ENCODE measurements at regions not wholly inside any gene's neighbourhood (a gene's known extent, or its start where the extent isn't known, plus 50 kb on each side); places are given as distances from the start of the nearest gene placed in this dataset.

- no peak for DNase-seq
Measured at GRCh38 chr5:155867522-155868088, 459.4 kb upstream of the SGCD start.

- DNase-seq = no peak
Measured at GRCh38 chr5:155870636-155871035, 456.3 kb upstream of the SGCD start.

DNA sequence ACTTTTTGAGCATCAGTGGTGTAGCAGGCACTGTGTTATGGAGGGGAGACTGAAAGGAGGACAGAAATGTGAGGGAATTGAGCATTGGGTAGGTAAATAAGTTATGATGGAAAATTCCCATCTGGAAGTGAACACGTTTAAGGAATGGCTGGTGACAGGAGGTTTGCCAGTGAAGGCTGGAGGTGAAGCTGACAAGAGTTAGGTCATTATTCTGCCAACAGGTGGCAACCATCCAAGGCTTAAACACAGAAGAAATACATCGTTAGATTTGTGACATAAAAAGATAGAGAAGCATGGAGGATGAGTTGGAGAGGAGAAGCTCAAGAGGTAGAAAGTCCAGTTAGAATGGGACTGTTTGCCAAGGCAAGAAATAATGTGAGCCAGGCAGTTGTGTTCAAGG, 455.3 kb upstream of the SGCD start:
- DNase-seq = no peak

DNA sequence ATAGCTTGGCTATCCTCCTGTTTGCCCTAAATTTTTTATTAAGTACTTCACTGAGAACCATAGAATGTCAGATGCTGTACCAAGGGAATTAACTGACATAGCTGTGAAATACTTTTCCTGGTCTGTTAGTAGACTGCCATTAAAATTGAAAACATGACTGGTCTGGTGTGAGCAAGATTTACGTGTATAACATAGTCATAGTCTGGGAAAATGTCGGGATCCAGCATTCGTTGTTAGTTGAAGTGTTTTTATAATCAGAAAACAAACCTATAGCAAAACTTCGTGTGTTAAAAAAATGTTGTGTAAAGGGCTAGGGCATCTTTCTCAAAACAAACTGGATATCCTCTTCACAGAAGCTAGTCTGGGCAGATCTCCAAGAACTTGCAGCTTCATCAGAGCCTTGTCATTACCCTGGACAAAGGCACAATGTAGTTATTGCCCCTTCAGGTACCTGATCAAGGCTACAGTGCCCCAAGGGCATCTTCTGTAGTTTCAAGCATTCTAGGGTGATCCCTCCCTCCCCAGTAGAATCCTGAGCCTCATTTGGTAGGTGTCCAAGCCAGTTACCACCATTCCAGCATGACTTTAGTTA, 454.2 kb upstream of the SGCD start:
- DNase-seq = no peak

GRCh38 chr5:155878991-155879575, 447.9 kb upstream of the SGCD start:
- no peak for DNase-seq

DNA sequence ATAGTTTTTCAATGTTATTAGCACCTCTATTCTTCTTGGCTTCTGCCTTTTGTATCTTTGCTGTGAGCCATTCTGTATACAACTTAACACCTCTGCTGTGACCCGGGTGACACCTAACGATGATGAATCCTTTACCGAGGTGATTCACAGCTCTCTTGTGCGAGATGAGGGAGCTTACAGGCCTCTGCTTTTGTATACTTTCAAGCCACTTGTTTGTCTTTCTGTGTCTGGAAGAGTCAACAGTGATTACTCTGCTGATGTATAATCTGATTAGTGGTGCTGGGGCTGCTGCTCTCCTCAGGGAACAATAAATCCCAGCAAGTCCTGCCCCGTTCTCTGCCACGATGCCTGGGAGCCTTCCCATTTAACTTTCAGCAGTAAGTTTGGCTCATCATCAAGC, 442.9 kb upstream of the SGCD start:
- DNase-seq = peak; percentile 95

- DNase-seq = no peak
Measured at GRCh38 chr5:155885199-155885598, 441.8 kb upstream of the SGCD start.

DNA sequence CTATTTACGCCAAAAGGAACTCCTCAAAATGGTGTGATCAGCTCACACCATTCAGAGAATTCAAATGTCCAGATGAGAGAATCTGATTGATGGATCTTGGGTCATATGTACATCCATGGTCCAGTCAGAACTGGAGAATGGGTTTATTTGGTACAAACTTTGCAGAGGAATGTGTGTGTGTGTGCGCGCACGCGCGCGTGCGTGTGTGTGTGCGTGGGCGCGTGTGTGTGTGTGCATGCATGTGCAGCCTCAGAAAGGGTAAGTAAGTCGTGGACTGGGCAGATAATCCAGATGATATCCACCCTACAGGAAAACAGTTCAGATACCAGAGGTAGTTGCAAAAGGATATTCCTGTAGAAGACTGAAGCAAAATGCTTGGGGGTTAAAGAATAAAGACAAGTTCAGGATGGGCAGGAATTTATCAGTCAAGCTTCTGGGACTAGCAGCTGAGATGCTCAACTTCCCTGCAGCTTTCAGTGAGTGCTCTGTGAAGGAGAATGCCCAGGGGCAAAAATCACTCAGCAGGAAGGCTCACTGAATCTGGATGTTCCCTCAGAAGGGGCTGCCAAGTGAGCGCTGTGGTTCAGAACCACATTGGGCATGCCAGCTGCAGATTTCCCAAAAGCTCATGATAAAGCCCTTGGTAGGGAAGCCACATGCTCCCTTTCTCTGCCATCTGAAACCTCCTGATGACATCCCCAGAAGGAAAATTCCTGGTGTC, 440.5 kb upstream of the SGCD start:
- no peak for DNase-seq

- no peak for DNase-seq
Measured at GRCh38 chr5:155895484-155895883, 431.5 kb upstream of the SGCD start.

DNA sequence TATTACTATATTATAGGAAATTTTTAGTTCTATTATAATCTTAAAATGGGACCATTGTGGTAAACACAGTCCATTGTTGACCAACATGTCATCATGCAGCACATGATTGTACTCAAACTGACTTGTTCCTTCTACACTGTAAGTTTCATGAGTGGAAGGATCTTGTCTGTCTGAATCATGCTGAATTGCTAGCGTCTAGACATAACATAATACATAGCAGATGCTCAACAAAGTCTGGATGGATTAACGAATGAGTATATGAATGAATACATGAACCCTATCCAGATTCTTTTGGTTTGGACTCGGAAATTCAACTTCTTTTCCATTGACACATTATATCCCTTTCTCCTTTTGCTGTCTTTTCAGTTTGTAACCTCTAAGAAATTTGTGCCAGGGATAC, 429.2 kb upstream of the SGCD start:
- no peak for DNase-seq

DNA sequence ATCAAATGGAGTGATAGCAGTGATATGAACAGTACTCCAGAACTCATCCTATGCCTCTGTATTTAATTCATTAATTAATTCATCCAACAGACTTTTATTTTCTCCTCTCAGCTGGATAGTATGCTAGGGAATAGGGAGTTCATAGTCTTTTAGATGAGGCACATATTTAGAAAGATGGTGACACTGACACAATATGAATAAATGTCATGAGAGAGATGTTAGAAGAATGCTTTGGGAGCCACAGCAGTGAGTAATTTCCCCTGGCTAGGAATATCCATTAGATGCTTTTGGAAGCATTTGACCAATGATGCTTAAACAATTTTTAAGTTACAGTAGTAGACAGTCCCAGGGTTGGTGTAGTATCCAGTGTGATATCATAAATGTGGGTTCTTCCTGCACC, 428.7 kb upstream of the SGCD start:
- no peak for DNase-seq

- no peak for DNase-seq
Measured at GRCh38 chr5:155903791-155904190, 423.2 kb upstream of the SGCD start.

DNA sequence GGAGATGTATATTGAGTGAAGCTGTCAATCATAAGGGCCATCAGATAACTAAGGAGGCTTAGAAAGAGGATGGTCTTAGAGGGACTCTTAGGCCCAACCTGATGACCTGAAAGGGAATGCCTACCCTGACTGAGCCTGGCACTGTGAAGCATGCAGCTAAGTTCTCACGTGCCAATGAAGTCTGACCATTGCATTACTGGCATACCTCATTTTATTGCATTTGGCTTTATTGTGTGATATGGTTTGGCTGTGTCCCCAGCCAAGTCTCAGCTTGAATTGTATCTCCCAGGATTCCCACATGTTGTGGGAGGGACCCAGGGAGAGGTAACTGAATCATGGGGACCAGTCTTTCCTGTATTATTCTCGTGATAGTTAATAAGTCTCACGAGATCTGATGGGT, 421.6 kb upstream of the SGCD start:
- no peak for DNase-seq

GRCh38 chr5:155906046-155906445, 420.9 kb upstream of the SGCD start:
- DNase-seq = peak; percentile 31

- DNase-seq = no peak
Measured at GRCh38 chr5:155908543-155908942, 418.4 kb upstream of the SGCD start.

DNA sequence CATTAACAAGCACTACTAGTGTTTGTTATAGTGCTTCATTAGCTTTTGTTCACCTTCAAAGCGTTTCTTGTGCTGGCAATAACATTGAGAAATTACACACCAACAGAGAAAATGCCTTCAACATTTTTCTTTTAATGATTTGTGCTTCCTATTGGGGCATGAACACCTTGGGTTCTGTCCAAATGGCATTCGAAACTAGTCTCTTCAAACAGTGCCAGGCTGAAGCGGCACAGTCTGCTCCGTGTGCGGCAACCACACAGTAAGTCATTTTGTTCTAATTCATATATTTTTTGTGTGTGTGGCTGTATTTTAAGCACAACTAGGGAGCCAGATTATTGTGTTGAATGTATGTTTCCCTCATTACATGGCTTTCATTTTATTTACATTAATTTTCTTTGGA, 414.7 kb upstream of the SGCD start:
- DNase-seq = no peak

DNA sequence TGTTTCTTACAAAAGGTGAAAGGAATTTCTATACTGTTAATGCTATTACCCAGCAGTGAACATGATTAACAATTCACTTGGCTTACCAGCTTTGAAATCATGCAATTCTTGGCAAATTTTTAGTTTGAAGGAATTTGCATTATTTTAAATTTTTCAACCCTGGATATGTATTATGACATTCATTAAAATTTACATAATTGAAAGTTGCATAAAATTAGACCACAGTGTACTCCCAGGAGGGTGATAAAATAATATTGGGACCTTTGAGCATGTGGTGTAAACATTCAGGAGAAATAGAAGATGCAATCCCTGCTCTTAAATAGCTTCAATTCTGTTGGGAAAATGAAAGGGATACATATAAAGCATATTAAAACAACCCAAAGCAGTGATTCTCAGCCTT, 412.2 kb upstream of the SGCD start:
- no peak for DNase-seq

DNA sequence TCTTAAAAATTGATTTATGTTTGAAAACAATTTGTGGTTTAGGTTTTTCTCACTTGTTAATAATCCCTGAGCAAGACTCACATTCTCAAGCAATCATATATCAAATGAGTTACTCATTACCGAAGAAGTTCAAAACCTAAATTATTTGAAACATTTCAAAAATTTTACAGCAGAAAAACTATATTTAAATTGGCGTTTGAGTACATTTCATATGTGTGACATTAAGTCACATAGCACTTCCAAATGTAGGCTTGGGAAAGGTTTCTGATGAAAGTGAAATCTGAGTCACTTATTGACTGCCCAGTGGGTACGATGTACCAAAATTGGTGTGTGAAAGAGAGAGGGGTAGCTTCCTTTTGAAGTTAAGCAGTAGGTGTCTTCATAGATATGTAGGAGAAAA, 411.4 kb upstream of the SGCD start:
- DNase-seq = no peak

- DNase-seq = no peak
Measured at GRCh38 chr5:155919126-155919525, 407.8 kb upstream of the SGCD start.

DNA sequence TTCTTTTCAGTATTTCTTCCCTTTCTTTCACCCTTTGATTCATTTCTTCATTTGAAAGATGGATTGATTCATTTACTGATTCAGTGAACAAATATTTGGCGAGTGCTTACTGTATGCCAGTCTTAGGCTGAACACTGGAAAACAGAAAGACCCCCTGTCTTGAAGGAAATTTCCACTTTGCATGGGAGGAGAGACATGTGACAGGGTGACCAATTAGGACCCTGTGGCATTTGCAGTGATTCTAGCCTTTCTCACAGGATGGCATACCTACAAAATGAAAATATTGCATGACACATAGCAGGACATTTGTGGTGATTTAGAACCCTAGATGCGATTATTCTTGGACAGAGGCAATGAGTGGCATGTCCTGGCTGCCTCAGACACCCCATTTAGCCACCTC, 407.2 kb upstream of the SGCD start:
- no peak for DNase-seq

DNA sequence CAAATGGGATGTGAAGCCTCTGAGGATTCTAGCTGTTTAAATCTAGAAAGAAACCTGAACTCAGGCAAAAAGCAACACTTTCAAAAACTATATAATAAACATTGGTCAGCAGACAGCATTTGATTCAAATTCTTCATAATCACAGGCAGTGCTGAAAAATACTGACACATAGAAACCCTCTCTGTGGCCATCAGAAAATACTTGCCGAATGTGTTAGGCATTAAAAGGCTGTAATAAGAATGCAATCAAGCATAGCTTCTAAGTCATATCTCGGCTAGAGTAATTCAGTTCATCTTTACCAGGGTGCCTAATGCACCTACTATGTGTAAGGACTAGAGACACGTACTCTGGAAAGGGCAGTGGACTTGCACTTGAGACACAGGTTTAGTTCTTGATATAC, 405.3 kb upstream of the SGCD start:
- DNase-seq = no peak

DNA sequence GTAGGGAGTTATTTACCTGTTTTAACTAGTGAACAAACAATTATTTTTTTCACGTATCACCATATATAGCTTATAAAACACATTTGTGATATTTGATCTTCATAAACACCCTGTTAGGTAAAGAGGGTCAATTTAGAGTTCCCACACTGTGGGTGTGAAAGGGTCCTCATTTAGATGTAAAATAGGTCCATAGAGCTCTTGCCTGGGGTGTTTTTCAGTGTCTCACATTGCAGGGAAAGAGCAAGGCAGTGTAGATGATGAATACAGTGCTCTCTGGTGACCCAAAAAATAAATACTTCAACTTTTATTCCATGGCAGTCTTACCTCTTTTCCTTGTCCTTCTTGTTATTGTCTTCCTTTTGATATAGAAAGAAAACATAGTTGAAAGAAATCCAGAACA, 403.2 kb upstream of the SGCD start:
- no peak for DNase-seq

- DNase-seq = no peak
Measured at GRCh38 chr5:155926031-155926430, 400.9 kb upstream of the SGCD start.

- no peak for DNase-seq
Measured at GRCh38 chr5:155926766-155927165, 400.2 kb upstream of the SGCD start.
